ENCODE measurements at regions not wholly inside any gene's neighbourhood (a gene's known extent, or its start where the extent isn't known, plus 50 kb on each side); places are given as distances from the start of the nearest gene placed in this dataset.

- Histone ChIP-seq H3K23me2 (ENCODE audit: low read depth, low read length) (no peaks in the 10 kb centered on the region; the same call in 1 of the 2 replicates), H3K36me3 (ENCODE audit: control insufficient read depth in 2 of 4, insufficient read depth in 4 of 4, low read length in 3 of 4) (no peaks in the 10 kb centered on the region), H4K5ac (ENCODE audit: insufficient read length, low read depth, low read length) (no peak overlapping the region), H4K8ac (ENCODE audit: extremely low read depth, insufficient read depth, low read length) (no peak overlapping the region), H3K4me3 (ENCODE audit: extremely low read depth in 1 of 4, insufficient read depth in 2 of 4, low read depth in 3 of 4, low read length in 4 of 4) (no peak overlapping the region), H2BK12ac (ENCODE audit: low read depth, low read length) (no peak overlapping the region), H2BK20ac (ENCODE audit: low read length) (no peak overlapping the region), H2BK5ac (ENCODE audit: low read depth, low read length) (no peak overlapping the region), H4K91ac (replicated peaks; ENCODE audit: insufficient read length, low read length) (no peak overlapping the region), H3K14ac (ENCODE audit: insufficient read length) (no peak overlapping the region), H3K18ac (ENCODE audit: extremely low read depth, low read length) (no peak overlapping the region), H3K79me2 (ENCODE audit: control insufficient read depth in 1 of 2, insufficient read depth in 2 of 2, low read length in 2 of 2) (no peaks in the 10 kb centered on the region), H3K23ac (ENCODE audit: insufficient read length) (no peak overlapping the region), H3K4ac (replicated peaks; ENCODE audit: insufficient read length, low read depth, low read length) (no peak overlapping the region), H2BK15ac (ENCODE audit: low read length) (no peak overlapping the region), H2AK5ac (ENCODE audit: low read depth, low read length) (no peak overlapping the region), H3K79me1 (ENCODE audit: low read depth, low read length) (no peaks in the 10 kb centered on the region), H3K4me2 (ENCODE audit: insufficient read depth in 1 of 2, low read depth in 2 of 2, low read length in 2 of 2) (no peak overlapping the region), H3K9me3 (ENCODE audit: insufficient read depth in 2 of 2, low read depth in 1 of 2, low read length in 1 of 2) (no peaks in the 10 kb centered on the region), H3K27me3 (replicated peaks in 1 of 4; ENCODE audit: control insufficient read depth in 3 of 4, extremely low read depth in 1 of 4, insufficient read depth in 3 of 4, low read length in 3 of 4) (no peaks in the 10 kb centered on the region), H3K56ac (replicated peaks; ENCODE audit: insufficient read length, low read depth, low read length) (no peak overlapping the region), H3K4me1 (replicated peaks in 1 of 4; ENCODE audit: control insufficient read depth in 3 of 4, insufficient read depth in 4 of 4, low read length in 3 of 4) (no peaks in the 10 kb centered on the region), H2BK120ac (replicated peaks; ENCODE audit: low read depth, low read length) (no peak overlapping the region), H4K20me1 (replicated peaks in 1 of 2; ENCODE audit: control insufficient read depth in 1 of 2, insufficient read depth in 2 of 2, low read length in 2 of 2) (no peaks in the 10 kb centered on the region), H2AFZ (ENCODE audit: low read length) (no peak overlapping the region), H3K27ac (ENCODE audit: low read depth, low read length) (no peak overlapping the region), H3K9ac (replicated peaks in 1 of 4; ENCODE audit: extremely low read depth in 1 of 4, low read depth in 3 of 4, low read length in 3 of 4) (no peak overlapping the region)
- no peak for TF ChIP-seq CTBP2 (IDR thresholded peaks at IDR 0.05; ENCODE audit: borderline replicate concordance, insufficient read depth, insufficient read length, low read length)
- CTCF ChIA-PET (ENCODE audit: partially characterized antibody) = interaction anchor here (0.9 kb wide), 1 partner anchor 14 kb away, joined by 3 read pairs; no protein-coding TSS in a partner anchor
- DNase-seq (ENCODE audit: low read depth in 1 of 2, low spot score in 2 of 2) = no peak
- POLR2A ChIA-PET (ENCODE audit: partially characterized antibody) = no interaction called here
- WGBS, 2 experiments (ENCODE audit: extremely low coverage in 1 of 2, insufficient coverage in 1 of 2, insufficient read length in 1 of 2, insufficient replicate concordance in 2 of 2, low coverage in 1 of 2, low lambda C conversion rate in 2 of 2, missing lambda C conversion rate in 1 of 2) = 94 to 100% methylated on average over 1 to 2 of the region's 2 CpGs
- FAIRE-seq = no peak
Measured at GRCh38 chr4:102402223-102402622, 56.9 kb upstream of the SLC39A8 start.

Measured in H1 (cell line).